ENCODE measurements at regions not wholly inside any gene's neighbourhood (a gene's known extent, or its start where the extent isn't known, plus 50 kb on each side); places are given as distances from the start of the nearest gene placed in this dataset.

- TF ChIP-seq EZH2 (IDR thresholded peaks at IDR 0.05; ENCODE audit: borderline replicate concordance, low read depth, low read length, poor library complexity, severe bottlenecking) (no peak), CTCF (conservative IDR thresholded peaks at IDR 0.05; ENCODE audit: low read depth, low read length) (no peak)
Measured at GRCh38 chr7:17477182-17477581, 178.7 kb downstream of the AHR start.
